Smooth muscle cell of the brain vasculature (primary cell): ENCODE measurements at regions not wholly inside any gene's neighbourhood (a gene's known extent, or its start where the extent isn't known, plus 50 kb on each side); places are given as distances from the start of the nearest gene placed in this dataset.

Experiments used
- DNase-seq: peaks from one replicate; pipeline ENCODE4 v3.0.0-alpha.2; 2012; ENCODE audit warnings: low read depth, low spot score

DNA sequence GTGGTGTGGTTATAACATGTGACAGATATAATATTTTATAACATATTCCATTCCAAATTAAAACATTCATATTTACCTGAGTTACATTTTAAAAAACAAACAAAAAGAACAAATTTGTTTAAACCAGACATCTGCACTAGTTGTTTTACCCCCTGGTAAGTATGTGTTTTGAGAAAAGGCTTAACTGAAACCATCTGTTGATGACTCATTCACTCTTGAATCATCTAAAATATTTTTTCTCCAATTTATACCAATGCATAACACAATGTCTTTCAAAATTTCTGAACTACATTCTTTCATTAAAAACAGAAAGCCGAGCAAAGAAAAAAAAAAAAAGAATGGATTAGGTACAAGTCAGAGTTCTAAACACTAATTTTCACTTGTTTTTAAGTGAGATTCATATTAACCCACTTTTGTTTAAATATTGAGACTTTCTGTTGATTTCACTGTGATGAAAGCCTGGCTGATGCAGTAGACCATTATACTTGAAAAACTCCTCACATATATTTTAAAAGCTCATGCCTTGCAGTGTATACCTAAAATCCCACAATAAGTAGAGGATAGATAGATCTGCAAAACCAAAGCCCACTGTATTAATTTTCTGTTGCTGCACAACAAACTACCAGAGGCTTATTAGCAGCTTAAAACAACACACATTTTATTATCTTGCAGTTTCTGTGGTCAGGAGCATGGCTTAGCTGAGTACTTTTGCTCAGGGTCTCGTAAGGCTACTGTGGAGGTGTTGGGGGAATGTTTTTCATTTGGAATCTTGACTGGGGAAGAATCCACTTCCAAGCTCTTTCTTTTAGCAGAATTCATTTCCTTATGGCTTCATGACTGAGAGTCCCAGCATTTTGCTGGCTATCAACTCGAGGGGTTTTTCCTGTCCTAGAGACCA, 221.5 kb downstream of the PCDH18 start:
- DNase-seq = peak; percentile 67

DNA sequence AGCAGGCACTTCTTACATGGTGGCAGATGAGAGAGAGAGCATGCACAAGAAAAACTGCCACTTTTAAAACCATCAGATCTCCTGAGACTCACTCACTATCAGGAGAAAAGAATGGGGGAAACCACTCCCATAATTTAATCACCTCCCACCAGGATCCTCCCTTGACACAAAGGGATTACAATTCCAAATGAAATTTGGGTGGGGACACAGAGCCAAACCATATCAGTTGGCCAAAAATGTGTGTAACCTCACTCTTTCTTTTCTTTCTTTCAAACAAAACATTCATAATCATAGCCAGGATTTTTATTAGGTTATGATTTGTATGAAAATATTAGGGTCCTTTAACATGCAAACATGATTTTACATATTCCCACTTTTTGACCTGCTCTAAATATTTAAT, 222.1 kb downstream of the PCDH18 start:
- DNase-seq = peak; percentile 18

DNA sequence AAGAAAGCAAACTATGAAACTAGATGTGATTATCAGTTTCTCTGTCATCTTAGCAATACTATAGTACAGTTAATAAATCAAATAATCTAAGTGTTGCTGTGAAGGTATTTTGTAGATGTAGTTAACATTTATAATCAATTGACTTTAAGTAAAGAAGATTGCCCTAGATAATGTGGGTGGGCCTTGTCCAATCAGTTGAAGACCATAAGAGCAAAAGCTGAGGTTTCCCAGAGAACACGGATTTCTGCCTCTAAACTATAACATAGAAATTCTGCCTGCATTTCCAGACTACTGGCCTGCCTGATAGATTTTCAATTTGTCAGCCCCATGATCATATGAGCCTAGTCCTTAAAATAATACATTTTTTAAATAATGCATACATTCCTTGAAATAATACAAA, 222.9 kb downstream of the PCDH18 start:
- DNase-seq = no peak

DNA sequence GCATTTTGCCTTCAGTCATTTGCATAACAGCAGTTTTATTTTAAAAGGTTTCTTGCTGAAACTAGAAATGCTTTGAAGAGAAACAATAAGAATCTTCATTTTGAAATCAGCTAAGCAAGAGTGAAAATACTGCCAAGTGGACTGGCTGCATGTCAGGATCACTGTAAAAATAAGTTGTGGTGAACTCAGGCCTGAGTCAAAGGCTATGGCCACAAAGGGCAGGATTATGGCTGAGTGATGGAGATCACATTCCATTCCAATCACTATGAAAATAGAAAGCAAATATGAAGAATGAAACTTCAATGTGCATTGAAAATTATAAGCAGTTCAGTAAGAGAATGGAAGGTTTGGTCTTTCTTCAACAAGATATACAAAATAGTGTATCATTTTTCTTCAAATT, 224.5 kb downstream of the PCDH18 start:
- DNase-seq = peak; percentile 46

DNA sequence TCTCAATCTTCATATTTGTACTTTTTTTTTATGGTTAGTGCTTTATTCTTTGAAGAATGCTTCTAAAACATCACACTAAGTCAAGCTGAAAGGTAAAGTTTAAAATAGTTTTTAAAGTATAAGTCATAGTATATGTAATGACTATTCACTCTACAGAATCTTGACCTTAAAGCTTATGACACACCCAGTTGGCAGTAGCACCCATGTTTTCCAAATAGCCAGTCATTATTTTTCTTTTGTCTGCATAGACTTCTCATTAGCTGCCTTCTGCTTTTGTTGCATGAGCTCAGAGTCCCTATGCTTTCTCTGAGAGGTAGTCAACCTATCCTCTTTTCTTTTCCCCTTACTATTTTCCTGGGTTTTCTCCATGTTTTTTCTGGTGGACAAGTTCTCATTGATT, 231.5 kb downstream of the PCDH18 start:
- no peak for DNase-seq

DNA sequence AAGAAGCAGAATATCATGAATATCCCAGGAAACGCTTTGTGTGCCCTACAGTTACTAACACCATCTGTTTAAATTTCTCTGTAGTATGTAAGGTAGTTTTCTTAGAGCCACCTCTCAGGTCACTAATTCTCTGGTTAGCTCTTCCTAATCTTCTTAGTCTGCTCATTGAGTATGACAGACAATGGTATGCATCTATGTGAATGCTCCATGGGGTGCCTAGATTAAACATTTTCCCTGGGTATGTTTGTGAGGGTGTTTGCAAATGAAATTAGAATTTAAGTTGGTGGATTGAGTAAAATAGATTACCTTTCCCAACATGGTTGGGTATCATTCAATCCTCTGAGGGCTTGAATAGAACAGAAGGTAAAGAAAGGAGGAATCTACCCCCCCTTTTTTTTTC, 233.0 kb downstream of the PCDH18 start:
- no peak for DNase-seq

DNA sequence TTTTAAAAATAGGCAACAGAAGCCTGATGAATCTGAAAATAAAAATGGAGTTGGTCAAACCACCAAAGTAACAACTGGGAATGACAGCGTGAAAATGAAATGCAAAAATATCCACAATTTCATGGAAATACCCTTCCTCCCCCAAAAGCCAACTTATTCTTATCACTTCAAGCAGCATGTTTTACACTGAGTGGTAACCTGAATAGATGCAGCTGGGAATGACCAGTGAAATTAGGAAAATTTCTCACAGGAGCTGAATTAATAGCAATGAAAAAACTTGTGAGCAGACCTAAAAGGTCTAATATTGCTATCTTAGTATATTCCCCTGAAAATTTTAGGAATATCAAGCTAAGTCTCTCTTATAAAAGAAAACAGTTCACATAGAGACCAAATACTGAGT, 239.0 kb downstream of the PCDH18 start:
- no peak for DNase-seq

DNA sequence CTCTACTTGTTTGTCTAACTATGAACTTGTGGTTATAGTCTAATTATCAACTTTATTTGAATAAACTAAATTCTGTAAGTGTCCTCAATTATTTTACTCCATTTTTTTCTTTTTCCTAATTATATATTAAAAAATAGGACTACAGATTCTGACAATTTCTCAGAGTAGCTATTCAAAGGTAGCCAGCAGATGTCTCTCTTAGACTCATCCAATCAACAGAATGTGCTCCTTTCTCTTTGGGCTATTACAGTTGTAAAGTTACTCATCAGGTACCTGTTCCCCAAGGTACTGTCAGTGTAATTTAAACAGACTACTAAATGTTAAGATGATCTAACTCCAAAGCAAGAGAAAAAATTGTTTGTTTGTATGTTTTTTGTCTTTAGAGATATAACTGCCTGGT, 248.6 kb downstream of the PCDH18 start:
- no peak for DNase-seq

DNA sequence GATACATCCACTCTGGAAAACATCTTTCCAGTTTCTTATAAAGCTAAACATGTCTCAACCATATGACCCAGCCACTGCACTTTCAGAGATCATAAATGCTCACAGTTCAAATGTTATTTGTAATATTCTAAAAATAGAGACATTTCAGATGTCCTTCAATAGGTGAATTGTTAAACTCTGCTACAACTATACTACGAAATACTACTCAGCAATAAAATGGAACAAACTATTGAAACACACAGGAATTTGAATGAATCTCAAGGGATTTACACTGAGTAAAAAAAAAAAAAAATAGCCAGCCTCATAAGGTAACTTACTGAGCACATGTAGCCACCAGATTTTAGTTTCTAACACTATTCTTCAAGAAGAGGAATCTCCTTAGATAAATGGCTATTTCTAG, 253.9 kb downstream of the PCDH18 start:
- DNase-seq = no peak

DNA sequence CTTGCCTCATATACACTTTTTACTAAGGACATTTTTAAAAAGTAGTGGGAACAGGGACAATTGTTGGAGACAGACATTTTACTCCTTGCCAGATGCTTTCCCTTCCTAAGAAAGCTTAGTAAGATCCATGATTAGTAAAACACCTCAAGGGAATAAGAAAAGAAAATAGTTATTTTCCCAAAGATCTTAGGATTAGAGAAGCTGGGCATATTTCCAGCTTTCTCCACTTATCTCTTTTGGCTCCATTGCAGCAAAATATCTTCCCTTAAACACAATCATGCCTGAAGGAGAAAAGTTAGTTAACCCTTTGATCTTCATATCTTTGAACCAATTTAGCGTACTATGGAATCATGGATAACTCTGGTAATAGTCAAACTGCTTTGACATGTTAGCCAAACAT, 257.9 kb downstream of the PCDH18 start:
- DNase-seq = no peak

DNA sequence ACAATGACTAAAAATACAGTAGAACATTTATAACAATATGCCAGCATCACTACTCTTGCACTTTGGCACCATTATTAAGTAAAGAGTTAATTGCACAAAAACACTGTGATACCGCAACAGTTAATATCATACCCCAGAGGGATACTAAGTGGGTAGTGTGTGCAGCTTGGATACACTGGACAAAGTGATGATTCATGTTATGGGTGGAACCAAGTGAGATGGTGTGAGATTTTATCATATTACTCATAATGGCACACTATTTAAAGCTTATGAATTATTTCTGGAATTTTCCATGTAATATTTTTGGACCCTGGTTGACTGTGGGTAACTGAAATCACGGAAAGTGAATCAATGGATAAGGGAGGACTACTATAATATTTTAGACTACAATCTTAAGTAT, 265.3 kb downstream of the PCDH18 start:
- DNase-seq = no peak

DNA sequence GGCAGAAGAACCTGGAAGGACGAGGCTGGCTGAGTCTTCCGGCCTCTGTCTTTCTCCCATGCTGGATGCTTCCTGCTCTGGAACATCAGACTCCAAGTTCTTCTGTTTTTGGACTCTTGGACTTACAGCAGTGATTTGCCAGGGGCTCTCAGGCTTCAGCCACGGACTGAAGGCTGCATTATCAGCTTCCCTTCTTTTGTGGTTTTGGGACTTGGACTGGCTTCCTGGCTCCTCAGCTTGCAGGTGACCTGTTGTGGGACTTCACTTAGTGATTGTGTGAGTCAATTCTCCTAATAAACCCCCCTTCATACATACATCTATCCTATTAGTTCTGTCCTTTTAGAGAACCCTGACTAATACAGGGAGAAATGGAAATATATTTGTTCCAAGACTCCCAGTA, 265.8 kb downstream of the PCDH18 start:
- DNase-seq = no peak

DNA sequence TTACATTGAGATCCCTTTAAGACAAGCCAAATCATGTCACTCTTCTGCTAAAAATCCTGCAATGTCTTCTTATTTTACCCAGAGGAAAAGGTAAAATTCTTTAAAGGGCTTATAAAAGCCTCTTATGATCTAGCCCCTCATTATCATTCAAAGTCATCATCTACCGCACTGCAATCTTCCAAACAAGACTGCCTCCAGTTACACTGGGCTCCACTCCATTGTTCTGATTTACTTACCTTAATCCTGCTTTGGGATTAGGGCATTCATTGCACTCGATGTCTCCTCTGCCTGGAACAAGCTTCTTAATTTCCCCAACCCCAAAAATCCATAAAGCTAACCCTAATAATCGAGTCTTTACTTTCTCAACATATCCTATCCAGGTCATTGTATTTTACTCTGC, 269.1 kb downstream of the PCDH18 start:
- no peak for DNase-seq

DNA sequence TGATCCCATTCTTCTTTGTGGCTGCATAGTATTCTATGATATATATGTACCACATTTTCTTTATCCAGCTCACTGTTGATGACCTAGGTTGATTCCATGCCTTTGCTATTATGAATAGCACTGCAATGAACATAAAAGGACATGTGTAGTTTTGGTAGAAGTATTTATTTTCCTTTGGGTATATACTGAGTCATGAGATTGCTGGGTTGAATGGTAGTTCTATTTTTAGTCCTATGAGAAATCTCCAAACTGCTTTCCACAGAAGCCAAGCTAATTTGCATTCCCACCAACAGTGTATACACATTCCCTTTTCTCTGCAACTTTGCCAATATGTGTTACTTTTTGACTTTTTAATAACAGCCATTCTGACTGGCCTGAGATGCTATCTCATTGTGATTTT, 278.3 kb downstream of the PCDH18 start:
- no peak for DNase-seq

DNA sequence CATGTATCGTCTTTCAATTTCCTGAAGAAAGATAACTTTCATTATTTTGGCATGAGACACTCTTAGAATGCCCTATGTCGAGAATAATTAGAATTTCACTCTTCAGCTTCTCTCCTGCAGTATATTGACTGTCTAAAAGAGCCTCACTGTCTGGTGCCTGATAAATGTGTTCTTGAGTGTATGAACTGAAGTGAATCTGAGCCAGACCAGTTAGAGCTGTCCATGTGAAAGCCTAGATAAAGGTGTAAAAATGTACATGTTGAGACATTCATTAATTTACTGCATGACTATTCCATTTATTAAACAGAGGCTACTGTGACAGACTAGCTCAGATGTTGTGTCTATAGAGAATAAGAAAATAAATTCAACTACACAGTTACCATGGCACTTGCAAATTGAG, 283.2 kb downstream of the PCDH18 start:
- DNase-seq = no peak

DNA sequence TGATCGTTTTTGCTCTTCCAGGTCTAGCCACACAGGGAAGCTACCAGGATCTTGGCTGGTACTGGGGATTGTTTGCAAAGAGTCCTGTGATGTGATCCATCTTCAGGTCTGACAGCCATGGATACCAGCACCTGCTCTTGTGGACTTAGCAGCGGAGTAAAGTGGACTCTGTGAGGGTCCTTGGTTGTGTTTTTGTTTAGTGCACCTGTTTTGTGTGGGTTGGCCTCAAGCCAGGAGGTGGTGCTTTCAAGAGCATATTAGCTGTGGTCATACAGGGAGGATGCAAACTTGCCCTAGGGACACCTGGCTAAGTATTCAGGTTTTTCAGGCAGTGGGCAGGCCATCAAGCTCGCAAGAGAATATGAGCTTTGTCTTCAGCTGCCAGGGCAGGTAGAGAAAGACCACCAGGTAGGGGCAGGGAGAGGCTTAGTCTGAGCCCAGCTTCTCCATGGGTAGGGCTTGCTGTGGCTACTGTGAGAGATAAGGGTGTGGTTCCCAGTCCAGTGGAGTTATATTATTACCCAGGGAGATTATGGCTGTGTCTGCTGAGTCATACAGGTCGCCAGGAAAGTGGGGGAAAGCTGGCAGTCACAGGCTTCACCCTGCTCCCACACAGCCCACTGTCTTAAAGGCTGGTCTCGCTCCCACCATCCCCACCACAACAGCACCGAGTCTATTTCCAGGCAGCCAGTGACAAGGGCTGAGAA, 293.7 kb downstream of the PCDH18 start:
- no peak for DNase-seq

DNA sequence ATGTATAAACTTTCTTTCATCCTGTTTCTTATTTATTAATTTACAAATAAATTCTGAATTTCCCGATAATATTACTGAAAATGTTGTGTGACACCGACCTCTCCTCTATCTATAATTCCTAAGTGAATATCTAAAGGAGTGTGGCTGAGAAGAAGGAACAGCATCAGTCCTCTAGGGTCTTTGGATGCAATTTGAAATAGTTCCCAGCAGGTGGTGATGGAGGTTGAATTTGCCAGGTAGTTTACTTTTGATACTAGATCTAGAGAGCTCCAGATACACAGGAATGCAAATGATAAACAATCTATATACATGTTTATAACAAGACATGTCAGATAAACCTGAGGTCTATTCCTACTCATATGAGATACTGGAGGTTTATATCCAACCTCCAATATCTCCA, 305.4 kb downstream of the PCDH18 start:
- DNase-seq = no peak

DNA sequence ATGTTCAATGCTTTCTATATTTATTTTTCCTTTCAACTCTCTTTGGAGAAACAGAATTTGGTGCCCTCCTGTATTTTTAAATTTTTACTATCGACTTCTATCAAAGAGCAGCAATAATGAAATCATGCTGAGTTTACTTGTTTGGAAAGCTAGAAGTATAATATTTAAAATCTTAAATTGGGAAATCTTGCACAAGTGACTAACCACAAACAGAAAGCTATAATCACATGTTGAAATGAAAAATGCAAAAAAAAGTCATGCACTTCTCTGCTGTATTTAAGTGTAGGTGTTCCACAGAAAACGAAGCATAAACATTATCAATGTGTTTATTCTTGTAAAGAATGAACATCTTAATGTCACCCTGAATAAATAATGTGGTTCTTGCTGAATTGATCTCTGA, 306.1 kb downstream of the PCDH18 start:
- no peak for DNase-seq

DNA sequence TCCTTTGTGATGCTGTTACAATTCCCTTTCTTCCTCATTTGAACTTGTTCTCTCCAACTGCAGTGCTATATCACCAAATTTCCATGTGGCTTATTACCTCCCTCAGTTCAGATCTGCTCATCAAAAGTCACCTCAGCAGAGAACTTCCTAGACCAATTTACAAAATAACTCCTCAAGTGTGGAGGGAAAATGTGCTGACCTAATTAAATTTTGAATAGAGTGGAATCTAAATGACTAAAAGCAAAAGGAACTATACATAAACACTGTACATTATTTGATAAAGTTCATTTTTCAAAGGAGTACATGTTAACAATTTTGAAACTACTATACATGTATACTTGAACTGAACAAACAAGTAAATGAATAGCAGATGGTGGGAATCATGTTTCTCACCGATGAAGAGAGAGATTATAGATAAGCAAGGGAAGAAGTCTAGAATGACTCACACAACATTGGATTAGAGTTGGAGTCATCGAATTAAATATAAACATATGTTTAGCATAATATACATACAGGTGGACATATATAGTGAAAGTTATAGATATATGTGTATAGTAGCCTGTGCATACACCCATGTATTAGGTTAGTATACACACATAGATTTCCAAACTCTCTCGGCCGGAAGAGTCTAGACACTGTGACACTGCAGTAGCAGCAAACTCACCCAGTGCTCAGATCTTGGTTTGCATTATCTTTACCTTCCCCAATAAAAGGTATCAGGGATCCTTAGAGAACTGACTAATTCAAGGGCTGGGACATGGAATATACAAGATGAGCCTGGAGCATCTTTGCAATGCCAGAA, 318.7 kb downstream of the PCDH18 start:
- DNase-seq = no peak

DNA sequence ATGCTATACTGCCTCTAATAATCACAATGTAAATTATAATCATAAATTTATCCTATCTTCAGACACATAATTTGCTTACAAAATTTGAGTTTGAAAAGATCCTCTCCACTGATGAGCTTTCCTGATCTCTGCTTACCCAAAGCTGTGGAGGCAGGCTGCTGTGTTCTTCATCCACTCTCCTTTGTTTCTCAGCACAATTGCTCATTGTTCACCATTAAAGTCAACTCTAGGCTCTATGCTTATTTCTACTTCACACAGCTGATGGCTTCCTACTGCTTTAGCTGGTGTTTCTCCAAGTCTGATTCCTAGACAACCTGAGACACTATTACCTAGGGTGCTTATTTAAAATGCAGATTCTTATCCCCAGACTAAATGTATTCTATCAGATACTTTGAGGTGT, 319.7 kb downstream of the PCDH18 start:
- DNase-seq = no peak

DNA sequence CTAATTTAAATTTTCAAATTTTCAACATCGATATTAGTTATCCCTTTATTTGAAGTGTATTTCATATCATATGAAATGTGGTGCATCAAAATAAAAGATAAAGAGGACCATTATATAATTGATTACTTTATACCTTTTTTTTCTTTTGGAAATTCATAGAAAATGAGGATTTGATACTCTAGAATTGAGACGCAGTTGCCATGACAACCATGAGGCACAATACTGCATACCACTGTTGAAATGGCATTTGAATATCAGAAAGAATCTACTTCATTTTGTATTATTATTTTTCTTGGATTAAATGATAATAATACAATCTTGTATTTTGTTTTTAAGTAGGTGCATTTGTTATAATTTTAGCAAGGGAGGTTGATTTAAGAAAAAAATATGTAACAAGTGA, 323.1 kb downstream of the PCDH18 start:
- DNase-seq = no peak

DNA sequence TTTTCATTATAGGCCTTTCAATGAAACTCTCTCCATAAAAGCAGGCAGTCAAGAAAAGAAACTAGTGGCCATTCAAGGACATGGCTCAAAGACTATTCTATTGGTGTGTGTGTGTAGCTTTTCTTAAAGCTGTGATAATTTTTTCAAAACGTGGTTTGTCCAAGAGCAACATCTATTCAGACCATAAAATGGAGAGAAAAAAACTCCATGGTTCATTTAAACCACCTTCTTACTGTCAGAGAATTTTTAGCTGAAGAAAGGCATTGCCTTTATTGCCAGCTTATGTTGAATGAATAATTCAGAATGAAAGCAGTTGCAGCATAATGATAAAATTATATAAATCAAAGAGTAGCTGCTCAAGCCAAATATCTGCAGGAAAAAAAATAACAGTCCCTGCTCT, 325.5 kb downstream of the PCDH18 start:
- no peak for DNase-seq
